ENCODE measurements at regions not wholly inside any gene's neighbourhood (a gene's known extent, or its start where the extent isn't known, plus 50 kb on each side); places are given as distances from the start of the nearest gene placed in this dataset.

DNA sequence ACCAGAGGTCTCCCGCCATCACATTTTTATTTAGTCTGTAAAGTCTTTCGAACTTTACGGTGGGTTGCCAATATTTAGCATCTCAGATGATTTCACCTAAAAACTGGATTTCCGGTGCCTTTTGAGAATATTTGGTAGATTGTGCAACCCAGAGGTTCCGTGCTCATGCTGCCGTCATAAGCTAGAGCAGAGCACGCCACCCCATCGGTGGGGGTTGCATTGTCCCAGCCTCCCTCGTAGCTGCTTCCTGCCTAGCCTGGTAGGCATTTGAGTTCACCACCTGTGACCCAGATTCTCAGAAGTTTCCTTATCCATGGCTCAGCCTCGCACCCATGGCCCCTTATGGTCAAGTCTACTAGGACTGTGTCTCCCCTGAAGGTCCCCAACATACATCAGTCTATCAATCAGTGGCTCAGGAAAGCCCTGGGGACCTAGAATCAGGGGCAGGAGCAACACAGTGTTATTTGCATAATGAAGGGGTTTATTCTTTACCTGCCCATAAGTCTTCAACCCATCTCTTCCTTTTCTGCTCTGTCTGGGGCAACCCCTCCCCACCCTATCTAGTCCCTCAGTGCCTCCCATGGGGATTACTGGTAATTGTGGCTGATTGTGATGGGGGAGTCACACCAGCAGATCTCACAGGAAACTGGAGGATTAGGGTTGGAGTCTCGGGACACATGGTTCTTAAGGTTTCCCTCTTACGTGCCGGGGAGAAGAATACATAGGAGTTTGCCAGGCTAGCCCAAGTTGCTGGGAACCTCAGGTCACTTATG, 152.3 kb downstream of the PHETA1 start:
- POLR2A ChIA-PET (ENCODE audit: partially characterized antibody) = no interaction called here
- H2AK5ac ChIP-seq (ENCODE audit: low read depth, low read length) = no peak overlapping the region
- H2BK15ac ChIP-seq (ENCODE audit: low read length) = no peak overlapping the region
- no peak overlapping the region for H2BK12ac ChIP-seq (ENCODE audit: low read depth, low read length)
- H2BK20ac ChIP-seq (ENCODE audit: low read length) = no peak overlapping the region
- H3K23ac ChIP-seq (ENCODE audit: insufficient read length) = no peak overlapping the region
- H2BK120ac ChIP-seq (replicated peaks; ENCODE audit: low read depth, low read length) = no peak overlapping the region
- no peak overlapping the region for H3K4ac ChIP-seq (replicated peaks; ENCODE audit: insufficient read length, low read depth, low read length)
- no peaks in the 10 kb centered on the region for H3K79me1 ChIP-seq (ENCODE audit: low read depth, low read length)
- no peak overlapping the region for H4K8ac ChIP-seq (ENCODE audit: extremely low read depth, insufficient read depth, low read length)
- H3K27me3 ChIP-seq (replicated peaks in 1 of 4; ENCODE audit: control insufficient read depth in 3 of 4, extremely low read depth in 1 of 4, insufficient read depth in 3 of 4, low read length in 3 of 4) = no peaks in the 10 kb centered on the region
- H4K20me1 ChIP-seq (replicated peaks in 1 of 2; ENCODE audit: control insufficient read depth in 1 of 2, insufficient read depth in 2 of 2, low read length in 2 of 2) = peaks cover 1 to 3% of the 10 kb centered on the region in 2 experiments
- no peak overlapping the region for H3K27ac ChIP-seq (ENCODE audit: low read depth, low read length)
- H4K5ac ChIP-seq (ENCODE audit: insufficient read length, low read depth, low read length) = no peak overlapping the region
- H3K14ac ChIP-seq (ENCODE audit: insufficient read length) = no peak overlapping the region
- H2BK5ac ChIP-seq (ENCODE audit: low read depth, low read length) = no peak overlapping the region
- H3K9ac ChIP-seq (replicated peaks in 1 of 4; ENCODE audit: extremely low read depth in 1 of 4, low read depth in 3 of 4, low read length in 3 of 4) = no peak overlapping the region
- no peaks in the 10 kb centered on the region for H3K9me3 ChIP-seq (ENCODE audit: insufficient read depth in 2 of 2, low read depth in 1 of 2, low read length in 1 of 2)
- H3K79me2 ChIP-seq (ENCODE audit: control insufficient read depth in 1 of 2, insufficient read depth in 2 of 2, low read length in 2 of 2) = no peaks in the 10 kb centered on the region
- no peak for DNase-seq (ENCODE audit: low read depth in 1 of 2, low spot score in 2 of 2)
- no peak overlapping the region for H3K4me3 ChIP-seq (ENCODE audit: extremely low read depth in 1 of 4, insufficient read depth in 2 of 4, low read depth in 3 of 4, low read length in 4 of 4)
- no peak overlapping the region for H3K4me2 ChIP-seq (ENCODE audit: insufficient read depth in 1 of 2, low read depth in 2 of 2, low read length in 2 of 2)
- H2AFZ ChIP-seq (ENCODE audit: low read length) = no peak overlapping the region
- FAIRE-seq = no peak
- CTCF ChIA-PET (ENCODE audit: partially characterized antibody) = interaction anchor here (1.2 to 1.8 kb wide), 3 partner anchors 15 to 192 kb away, joined by 3 to 7 read pairs (median 3); no protein-coding TSS in a partner anchor
- H3K23me2 ChIP-seq (ENCODE audit: low read depth, low read length) = no peaks in the 10 kb centered on the region
- no peaks in the 10 kb centered on the region for H3K36me3 ChIP-seq (ENCODE audit: control insufficient read depth in 2 of 4, insufficient read depth in 4 of 4, low read length in 3 of 4)
- TF ChIP-seq TAF1 (IDR thresholded peaks at IDR 0.05; ENCODE audit: low read depth, low read length) (no peak), BACH1 (IDR thresholded peaks at IDR 0.05; ENCODE audit: low read length) (no peak), TCF12 (IDR thresholded peaks at IDR 0.05; ENCODE audit: low read depth, low read length) (no peak), EGR1 (IDR thresholded peaks at IDR 0.05; ENCODE audit: borderline replicate concordance, low read depth, low read length) (no peak), RAD21 (IDR thresholded peaks at IDR 0.05 in 1 of 2, conservative IDR thresholded peaks at IDR 0.05 in 1 of 2; ENCODE audit: low read depth in 2 of 2, low read length in 2 of 2) (no peak), RXRA (IDR thresholded peaks at IDR 0.05; ENCODE audit: insufficient read depth, low read depth, low read length) (no peak)
- TF ChIP-seq, protein P1, sequence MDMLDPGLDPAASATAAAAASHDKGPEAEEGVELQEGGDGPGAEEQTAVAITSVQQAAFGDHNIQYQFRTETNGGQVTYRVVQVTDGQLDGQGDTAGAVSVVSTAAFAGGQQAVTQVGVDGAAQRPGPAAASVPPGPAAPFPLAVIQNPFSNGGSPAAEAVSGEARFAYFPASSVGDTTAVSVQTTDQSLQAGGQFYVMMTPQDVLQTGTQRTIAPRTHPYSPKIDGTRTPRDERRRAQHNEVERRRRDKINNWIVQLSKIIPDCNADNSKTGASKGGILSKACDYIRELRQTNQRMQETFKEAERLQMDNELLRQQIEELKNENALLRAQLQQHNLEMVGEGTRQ (IDR thresholded peaks at IDR 0.05; ENCODE audit: low read length) = no peak
- H3K4me1 ChIP-seq (replicated peaks in 1 of 4; ENCODE audit: control insufficient read depth in 3 of 4, insufficient read depth in 4 of 4, low read length in 3 of 4) = no peaks in the 10 kb centered on the region; a peak in 1 of 7 replicates
- WGBS, 2 experiments (ENCODE audit: extremely low coverage in 1 of 2, insufficient coverage in 1 of 2, insufficient read length in 1 of 2, insufficient replicate concordance in 2 of 2, low coverage in 1 of 2, low lambda C conversion rate in 2 of 2, missing lambda C conversion rate in 1 of 2) = 85% methylated on average over 13 of the region's 13 CpGs; no CpG with 5 or more reads in 1 of the 2 experiments
- no peak overlapping the region for H4K91ac ChIP-seq (replicated peaks; ENCODE audit: insufficient read length, low read length)
- H3K56ac ChIP-seq (replicated peaks; ENCODE audit: insufficient read length, low read depth, low read length) = no peak overlapping the region
- no peak overlapping the region for H3K18ac ChIP-seq (ENCODE audit: extremely low read depth, low read length)
